PC-9 (cell line): ENCODE measurements at regions not wholly inside any gene's neighbourhood (a gene's known extent, or its start where the extent isn't known, plus 50 kb on each side); places are given as distances from the start of the nearest gene placed in this dataset.

Source experiments
- BruUV-seq: library from RNA; stranded (reverse); fragments of 400-500 nt; replicated peaks from 2 replicates; lab custom pipeline; 2021; lab: Mats Ljungman, UMichigan
- CTCF ChIA-PET: fragments of 300-600 bp; sonication (Branson Sonifier 250); formaldehyde crosslinking; loops from one replicate; lab custom pipeline; 2022; ENCODE audit warnings: antibody characterized with exemption; lab: Charles Lee
- POLR2A ChIA-PET: fragments of 300-600 bp; sonication (Branson Sonifier 250); formaldehyde crosslinking; loops from one replicate; lab custom pipeline; 2022; ENCODE audit warnings: antibody characterized with exemption; ENCODE audit not compliant: unreplicated experiment; lab: Charles Lee
- DNase-seq, 2 experiments: peaks; one replicate each; pipeline versions ENCODE4 v3.0.0 to v3.0.0-alpha.2; 2015 to 2022; ENCODE audit warnings: mixed read lengths in 1 of 2
- H2AFZ ChIP-seq: fragments of 200-600 bp; sonication (generic); 2 replicates; pipeline ENCODE4 v1.8.1; 2017; ENCODE audit warnings: antibody characterized with exemption
- H3F3A ChIP-seq: fragments of 200-600 bp; sonication (generic); 2 replicates; pipeline ENCODE4 v1.8.1; 2017; ENCODE audit warnings: antibody characterized with exemption, mild to moderate bottlenecking, low read depth; ENCODE audit not compliant: insufficient read depth
- H3K27ac ChIP-seq: fragments of 200-600 bp; sonication (generic); 2 replicates; pipeline ENCODE4 v1.6.1; 2016; ENCODE audit warnings: mixed run types
- H3K27me3 ChIP-seq: fragments of 200-600 bp; sonication (generic); 2 replicates; pipeline ENCODE4 v1.6.1; 2016; ENCODE audit warnings: low read depth, mixed run types; ENCODE audit not compliant: insufficient read depth
- H3K36me3 ChIP-seq: fragments of 200-600 bp; sonication (generic); 2 replicates; pipeline ENCODE4 v1.6.1; 2016; ENCODE audit warnings: low read depth, mixed run types
- H3K4me1 ChIP-seq: fragments of 200-600 bp; sonication (generic); replicated peaks from 2 replicates; pipeline ENCODE4 v1.6.1; 2016; ENCODE audit warnings: mixed run types; ENCODE audit not compliant: insufficient read depth
- H3K4me2 ChIP-seq: fragments of 200-600 bp; sonication (generic); 2 replicates; pipeline ENCODE4 v1.6.1; 2017; ENCODE audit warnings: mixed run types
- H3K4me3 ChIP-seq: fragments of 200-600 bp; sonication (generic); 2 replicates; pipeline ENCODE4 v1.6.1; 2016; ENCODE audit warnings: mixed run types
- H3K79me2 ChIP-seq: fragments of 200-600 bp; sonication (generic); 2 replicates; pipeline ENCODE4 v1.6.1; 2017; ENCODE audit warnings: low read depth, mixed run types
- H3K9me2 ChIP-seq: fragments of 200-600 bp; sonication (generic); 2 replicates; pipeline ENCODE4 v1.8.1; 2017; ENCODE audit warnings: mild to moderate bottlenecking; ENCODE audit not compliant: insufficient read depth
- H3K9me3 ChIP-seq: fragments of 200-600 bp; sonication (generic); 2 replicates; pipeline ENCODE4 v1.8.1; 2016; ENCODE audit warnings: low read depth; ENCODE audit not compliant: insufficient read depth
- H4K20me1 ChIP-seq: fragments of 200-600 bp; sonication (generic); 2 replicates; pipeline ENCODE4 v1.8.1; 2017; ENCODE audit not compliant: insufficient read depth
- EZH2 ChIP-seq: fragments of 200-600 bp; sonication (generic); IDR thresholded peaks from 2 replicates; pipeline ENCODE4 v1.8.0; 2017; ENCODE audit warnings: antibody characterized with exemption, low read depth
- intact Hi-C: fragments of 100-400 bp; cut with micrococcal nuclease; formaldehyde crosslinking; loops from one replicate; pipeline ENCODE4 v1.10.0; 2022; ENCODE audit not compliant: unreplicated experiment
- TF ChIP-seq, protein P1 (sequence below): fragments of 200-600 bp; sonication (generic); conservative IDR thresholded peaks from 2 replicates; pipeline ENCODE4 v1.6.1; 2017; ENCODE audit warnings: mixed run types, antibody characterized with exemption, mild to moderate bottlenecking, moderate library complexity

DNA sequence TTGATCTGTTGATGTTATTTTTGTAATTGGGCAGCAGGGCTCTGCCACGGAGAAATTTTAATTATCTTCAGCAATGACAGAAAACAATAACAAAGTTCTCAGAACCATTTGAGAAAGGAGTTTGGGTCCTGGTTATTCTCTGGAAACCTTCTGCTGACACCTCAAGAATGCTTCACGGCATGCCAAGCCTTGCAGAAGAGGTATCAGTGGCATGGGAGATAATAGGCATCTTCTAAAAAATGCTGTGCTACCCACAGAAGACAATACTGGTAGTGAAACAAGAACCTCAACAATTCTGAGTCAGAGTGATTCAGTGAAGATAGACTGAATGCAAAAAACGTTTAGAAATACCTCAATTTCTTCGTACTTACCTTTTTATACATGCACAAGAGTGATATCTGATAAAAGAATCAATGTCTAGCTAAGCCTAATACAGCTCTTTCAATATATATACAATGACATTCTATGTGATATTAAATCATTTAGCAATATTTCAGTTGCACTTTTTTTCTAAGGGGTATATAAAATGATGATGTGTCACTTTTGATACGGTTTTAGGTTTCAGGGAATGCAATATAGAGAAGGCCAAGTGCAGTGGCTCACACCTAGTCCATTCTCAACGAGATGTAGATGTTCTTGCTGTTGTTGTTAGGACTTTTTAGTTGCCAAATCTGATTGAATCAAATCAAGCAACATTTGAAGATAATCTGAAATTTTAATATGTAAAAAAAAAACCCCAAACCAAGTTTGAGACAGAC, 110.4 kb upstream of the COL21A1 start:
- Histone ChIP-seq H3K79me2 (no peaks in the 10 kb centered on the region), H3K4me2 (no peak overlapping the region), H3K4me1 (no peaks in the 10 kb centered on the region), H4K20me1 (no peaks in the 10 kb centered on the region), H3F3A (no peaks in the 10 kb centered on the region), H3K36me3 (no peaks in the 10 kb centered on the region), H3K4me3 (no peak overlapping the region), H3K9me2 (no peaks in the 10 kb centered on the region), H3K9me3 (no peaks in the 10 kb centered on the region; the same call in 1 of the 2 replicates), H3K27me3 (no peaks in the 10 kb centered on the region), H3K27ac (no peak overlapping the region), H2AFZ (no peak overlapping the region)
- CTCF ChIA-PET, result interaction anchor here (1.0 kb wide), 1 partner anchor 43 kb away, joined by 3 read pairs; no protein-coding TSS in a partner anchor
- DNase-seq, result no peak
- intact Hi-C loops, result loop anchor here (2.0 to 5.0 kb wide), 3 partner anchors 43 to 959 kb away; partner anchors contain the start of gene PRIM2
- no peak for TF ChIP-seq EZH2
- TF ChIP-seq, protein P1, sequence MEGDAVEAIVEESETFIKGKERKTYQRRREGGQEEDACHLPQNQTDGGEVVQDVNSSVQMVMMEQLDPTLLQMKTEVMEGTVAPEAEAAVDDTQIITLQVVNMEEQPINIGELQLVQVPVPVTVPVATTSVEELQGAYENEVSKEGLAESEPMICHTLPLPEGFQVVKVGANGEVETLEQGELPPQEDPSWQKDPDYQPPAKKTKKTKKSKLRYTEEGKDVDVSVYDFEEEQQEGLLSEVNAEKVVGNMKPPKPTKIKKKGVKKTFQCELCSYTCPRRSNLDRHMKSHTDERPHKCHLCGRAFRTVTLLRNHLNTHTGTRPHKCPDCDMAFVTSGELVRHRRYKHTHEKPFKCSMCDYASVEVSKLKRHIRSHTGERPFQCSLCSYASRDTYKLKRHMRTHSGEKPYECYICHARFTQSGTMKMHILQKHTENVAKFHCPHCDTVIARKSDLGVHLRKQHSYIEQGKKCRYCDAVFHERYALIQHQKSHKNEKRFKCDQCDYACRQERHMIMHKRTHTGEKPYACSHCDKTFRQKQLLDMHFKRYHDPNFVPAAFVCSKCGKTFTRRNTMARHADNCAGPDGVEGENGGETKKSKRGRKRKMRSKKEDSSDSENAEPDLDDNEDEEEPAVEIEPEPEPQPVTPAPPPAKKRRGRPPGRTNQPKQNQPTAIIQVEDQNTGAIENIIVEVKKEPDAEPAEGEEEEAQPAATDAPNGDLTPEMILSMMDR, result no peak
- no TSS peak for BruUV-seq
- POLR2A ChIA-PET, result interaction anchor here (0.7 kb wide), 1 partner anchor 213 kb away, joined by 3 read pairs; no protein-coding TSS in a partner anchor

DNA sequence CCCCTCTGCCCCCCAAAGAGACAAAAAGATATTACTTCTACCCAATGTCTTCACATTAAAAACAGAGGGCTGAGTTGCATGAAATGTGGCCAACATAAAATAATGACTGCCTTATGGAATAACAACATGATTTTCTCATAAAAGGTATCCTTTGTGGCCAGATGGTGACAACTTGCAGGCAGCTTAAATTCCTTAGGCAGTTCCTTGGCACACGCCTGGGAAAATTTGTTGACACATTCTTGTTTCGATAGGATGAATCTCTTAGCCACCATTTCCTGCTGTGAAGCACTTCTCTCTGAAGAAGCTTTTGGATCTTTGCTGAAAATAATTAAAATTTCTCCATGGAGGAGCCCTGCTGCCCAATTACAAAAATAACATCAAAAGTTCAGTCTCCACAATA, 109.0 kb upstream of the COL21A1 start:
- no peaks in the 10 kb centered on the region for H3K79me2 ChIP-seq
- ChIA-PET CTCF (no interaction called here), POLR2A (no interaction called here)
- intact Hi-C loops, result loop anchor here (5.0 kb wide), 1 partner anchor 126 kb away; no protein-coding TSS in a partner anchor
- no peaks in the 10 kb centered on the region for H3K36me3 ChIP-seq
- H3K4me3 ChIP-seq, result no peak overlapping the region
- H3K9me2 ChIP-seq, result no peaks in the 10 kb centered on the region
- no peak overlapping the region for H3K27ac ChIP-seq
- no peak for DNase-seq
- H3F3A ChIP-seq, result no peaks in the 10 kb centered on the region
- no peak overlapping the region for H2AFZ ChIP-seq
- H3K27me3 ChIP-seq, result no peaks in the 10 kb centered on the region
- TF ChIP-seq, protein P1, result no peak
- no peak for TF ChIP-seq EZH2
- no peak overlapping the region for H3K4me2 ChIP-seq
- H3K9me3 ChIP-seq, result no peaks in the 10 kb centered on the region; the same call in 1 of the 2 replicates
- BruUV-seq, result no TSS peak
- no peaks in the 10 kb centered on the region for H4K20me1 ChIP-seq
- no peaks in the 10 kb centered on the region for H3K4me1 ChIP-seq

DNA sequence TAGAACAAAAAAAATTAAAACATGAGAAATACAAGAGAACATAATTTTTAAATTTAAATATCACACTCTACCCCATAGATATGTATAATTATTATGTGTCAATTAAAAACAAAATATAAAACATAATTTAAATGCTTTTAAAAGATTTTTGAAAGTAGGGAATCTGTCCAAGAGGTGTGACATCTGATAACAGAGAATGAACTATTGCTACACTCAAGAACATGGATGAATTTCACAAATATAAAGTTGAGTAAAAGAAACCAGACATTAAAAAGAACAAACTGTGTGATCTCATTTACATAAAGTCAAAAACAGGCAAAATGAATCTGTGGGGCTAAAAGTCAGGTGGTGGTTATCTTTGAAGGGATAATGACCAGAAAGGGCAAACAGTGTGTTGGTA, 106.5 kb upstream of the COL21A1 start:
- TF ChIP-seq, protein P1, result no peak
- no peak for TF ChIP-seq EZH2
- Histone ChIP-seq H3K36me3 (no peaks in the 10 kb centered on the region), H3K4me2 (no peak overlapping the region), H3K27ac (no peak overlapping the region), H3K27me3 (no peaks in the 10 kb centered on the region), H3K4me3 (no peak overlapping the region), H2AFZ (no peak overlapping the region), H4K20me1 (no peaks in the 10 kb centered on the region), H3K9me2 (no peaks in the 10 kb centered on the region), H3K79me2 (no peaks in the 10 kb centered on the region), H3K4me1 (no peaks in the 10 kb centered on the region), H3F3A (no peaks in the 10 kb centered on the region), H3K9me3 (no peaks in the 10 kb centered on the region; the same call in 1 of the 2 replicates)
- DNase-seq, result no peak
- no TSS peak for BruUV-seq
- POLR2A ChIA-PET, result no interaction called here
- intact Hi-C loops, result no loop called here
- CTCF ChIA-PET, result no interaction called here
